Astrocyte (in vitro differentiated cells and primary cell): ENCODE measurements at regions not wholly inside any gene's neighbourhood (a gene's known extent, or its start where the extent isn't known, plus 50 kb on each side); places are given as distances from the start of the nearest gene placed in this dataset.

Source experiments
- CTCF ChIP-seq: IDR thresholded peaks from 2 replicates; pipeline ENCODE4 v1.5.1; 2011; ENCODE audit warnings: low read depth, mild to moderate bottlenecking, inconsistent platforms, low read length, moderate library complexity; ENCODE audit not compliant: insufficient read depth
- EZH2 ChIP-seq: IDR thresholded peaks from 2 replicates; pipeline ENCODE4 v1.6.1; 2012; ENCODE audit warnings: mild to moderate bottlenecking, low read length, inconsistent platforms; ENCODE audit not compliant: insufficient read depth

GRCh38 chr3:107132674-107133073 lies 244.6 kb upstream of the CCDC54 start:
- TF ChIP-seq CTCF (no peak), EZH2 (no peak)
